Vagina (tissue), 2 donors: ENCODE measurements at regions not wholly inside any gene's neighbourhood (a gene's known extent, or its start where the extent isn't known, plus 50 kb on each side); places are given as distances from the start of the nearest gene placed in this dataset.

Experiments used
- POLR2A ChIP-seq, 2 donors: fragments of 450-650 bp; IDR thresholded peaks; one replicate each; pipeline ENCODE4 v1.6.1; 2017; ENCODE audit warnings: antibody characterized with exemption in 2 of 2, mild to moderate bottlenecking in 2 of 2, moderate library complexity in 2 of 2
- POLR2AphosphoS5 ChIP-seq, 2 donors: sonication (generic); formaldehyde crosslinking; IDR thresholded peaks; one replicate each; pipeline ENCODE4 v1.9.0; 2017; ENCODE audit warnings: antibody characterized with exemption in 2 of 2, mild to moderate bottlenecking in 2 of 2, low read depth in 1 of 2; ENCODE audit not compliant: insufficient read depth in 1 of 2
- TF ChIP-seq, protein P1 (sequence below), 3 experiments: fragments of 450-650 bp in 2 of 3; fragments of 200-600 bp in 1 of 3; sonication (generic) in 1 of 3; IDR thresholded peaks; one replicate each; pipeline ENCODE4 v1.5.1; 2017 to 2019; ENCODE audit warnings: antibody characterized with exemption in 3 of 3, mild to moderate bottlenecking in 2 of 3, moderate library complexity in 2 of 3

DNA sequence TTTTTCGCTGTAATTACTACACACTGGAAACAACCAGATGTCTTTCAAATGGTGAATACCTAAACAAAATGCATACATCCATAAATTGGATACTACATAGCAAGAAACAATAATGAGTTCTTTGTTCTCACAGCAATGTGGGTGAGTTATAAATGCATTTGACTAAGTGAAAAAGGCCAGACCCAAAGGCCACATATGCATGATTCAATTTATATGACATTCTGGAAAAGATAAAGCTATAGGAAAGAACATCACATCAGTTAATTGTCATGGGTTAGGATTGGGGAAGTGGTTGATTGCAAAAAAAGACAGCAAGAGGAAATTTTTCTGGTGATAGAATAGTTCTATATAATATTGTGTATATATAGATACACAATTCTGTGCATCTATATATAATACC is 198.9 kb downstream of the CYLC2 start:
- TF ChIP-seq, protein P1, sequence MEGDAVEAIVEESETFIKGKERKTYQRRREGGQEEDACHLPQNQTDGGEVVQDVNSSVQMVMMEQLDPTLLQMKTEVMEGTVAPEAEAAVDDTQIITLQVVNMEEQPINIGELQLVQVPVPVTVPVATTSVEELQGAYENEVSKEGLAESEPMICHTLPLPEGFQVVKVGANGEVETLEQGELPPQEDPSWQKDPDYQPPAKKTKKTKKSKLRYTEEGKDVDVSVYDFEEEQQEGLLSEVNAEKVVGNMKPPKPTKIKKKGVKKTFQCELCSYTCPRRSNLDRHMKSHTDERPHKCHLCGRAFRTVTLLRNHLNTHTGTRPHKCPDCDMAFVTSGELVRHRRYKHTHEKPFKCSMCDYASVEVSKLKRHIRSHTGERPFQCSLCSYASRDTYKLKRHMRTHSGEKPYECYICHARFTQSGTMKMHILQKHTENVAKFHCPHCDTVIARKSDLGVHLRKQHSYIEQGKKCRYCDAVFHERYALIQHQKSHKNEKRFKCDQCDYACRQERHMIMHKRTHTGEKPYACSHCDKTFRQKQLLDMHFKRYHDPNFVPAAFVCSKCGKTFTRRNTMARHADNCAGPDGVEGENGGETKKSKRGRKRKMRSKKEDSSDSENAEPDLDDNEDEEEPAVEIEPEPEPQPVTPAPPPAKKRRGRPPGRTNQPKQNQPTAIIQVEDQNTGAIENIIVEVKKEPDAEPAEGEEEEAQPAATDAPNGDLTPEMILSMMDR (IDR thresholded peaks at IDR 0.05), result no peak
- TF ChIP-seq POLR2A (IDR thresholded peaks at IDR 0.05) (no peak), POLR2AphosphoS5 (IDR thresholded peaks at IDR 0.05; ENCODE audit: insufficient read depth in 1 of 2, low read depth in 1 of 2) (no peak)
